ENCODE measurements at regions not wholly inside any gene's neighbourhood (a gene's known extent, or its start where the extent isn't known, plus 50 kb on each side); places are given as distances from the start of the nearest gene placed in this dataset.

DNA sequence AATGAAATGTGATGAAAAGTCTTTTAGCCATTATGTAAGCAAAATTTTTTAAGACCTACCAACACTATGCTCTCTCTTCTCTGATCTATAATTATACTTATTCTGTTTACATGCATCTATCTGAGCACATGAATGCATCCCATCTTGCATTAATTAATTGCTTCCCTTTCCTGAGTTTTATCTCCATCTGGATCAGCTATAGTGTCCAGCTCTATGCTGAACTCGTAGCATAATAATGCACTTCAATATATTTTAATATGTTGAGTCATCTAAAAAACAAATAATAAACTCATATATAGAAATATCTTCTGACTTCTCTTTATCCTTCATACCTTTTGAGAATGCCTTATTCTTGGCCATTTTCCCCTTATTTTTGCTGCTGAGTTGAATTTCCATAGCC lies 1097.8 kb downstream of the TTLL7 start:
- intact Hi-C loops (cut with micrococcal nuclease; ENCODE audit: unreplicated experiment) = no loop called here
- POLR2A ChIA-PET (ENCODE audit: low non-redundant PET) = no interaction called here
- TF ChIP-seq, protein P1, sequence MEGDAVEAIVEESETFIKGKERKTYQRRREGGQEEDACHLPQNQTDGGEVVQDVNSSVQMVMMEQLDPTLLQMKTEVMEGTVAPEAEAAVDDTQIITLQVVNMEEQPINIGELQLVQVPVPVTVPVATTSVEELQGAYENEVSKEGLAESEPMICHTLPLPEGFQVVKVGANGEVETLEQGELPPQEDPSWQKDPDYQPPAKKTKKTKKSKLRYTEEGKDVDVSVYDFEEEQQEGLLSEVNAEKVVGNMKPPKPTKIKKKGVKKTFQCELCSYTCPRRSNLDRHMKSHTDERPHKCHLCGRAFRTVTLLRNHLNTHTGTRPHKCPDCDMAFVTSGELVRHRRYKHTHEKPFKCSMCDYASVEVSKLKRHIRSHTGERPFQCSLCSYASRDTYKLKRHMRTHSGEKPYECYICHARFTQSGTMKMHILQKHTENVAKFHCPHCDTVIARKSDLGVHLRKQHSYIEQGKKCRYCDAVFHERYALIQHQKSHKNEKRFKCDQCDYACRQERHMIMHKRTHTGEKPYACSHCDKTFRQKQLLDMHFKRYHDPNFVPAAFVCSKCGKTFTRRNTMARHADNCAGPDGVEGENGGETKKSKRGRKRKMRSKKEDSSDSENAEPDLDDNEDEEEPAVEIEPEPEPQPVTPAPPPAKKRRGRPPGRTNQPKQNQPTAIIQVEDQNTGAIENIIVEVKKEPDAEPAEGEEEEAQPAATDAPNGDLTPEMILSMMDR (conservative IDR thresholded peaks at IDR 0.05; ENCODE audit: low read depth, low read length) = no peak
- no peak for TF ChIP-seq EZH2 (IDR thresholded peaks at IDR 0.05; ENCODE audit: borderline replicate concordance, low read depth, low read length, poor library complexity, severe bottlenecking)
- Histone ChIP-seq H3K36me3 (ENCODE audit: insufficient read depth, low read length, poor library complexity, severe bottlenecking) (no peaks in the 10 kb centered on the region), H3K27ac (ENCODE audit: low read depth, low read length, poor library complexity, severe bottlenecking) (no peak overlapping the region), H3K4me1 (ENCODE audit: insufficient read depth, low read length, poor library complexity, severe bottlenecking) (no peaks in the 10 kb centered on the region), H3K4me3 (ENCODE audit: low read depth, low read length, poor library complexity, severe bottlenecking) (no peak overlapping the region), H3K27me3 (replicated peaks; ENCODE audit: insufficient read depth, low read depth, low read length, poor library complexity) (peaks cover under 1% of the 10 kb centered on the region), H3K9me3 (ENCODE audit: low read depth, low read length, poor library complexity, severe bottlenecking) (no peaks in the 10 kb centered on the region)
- CTCF ChIA-PET = no interaction called here
- no TSS peak for BruUV-seq (replicated peaks)
- DNase-seq (ENCODE audit: low spot score) = no peak

DNA sequence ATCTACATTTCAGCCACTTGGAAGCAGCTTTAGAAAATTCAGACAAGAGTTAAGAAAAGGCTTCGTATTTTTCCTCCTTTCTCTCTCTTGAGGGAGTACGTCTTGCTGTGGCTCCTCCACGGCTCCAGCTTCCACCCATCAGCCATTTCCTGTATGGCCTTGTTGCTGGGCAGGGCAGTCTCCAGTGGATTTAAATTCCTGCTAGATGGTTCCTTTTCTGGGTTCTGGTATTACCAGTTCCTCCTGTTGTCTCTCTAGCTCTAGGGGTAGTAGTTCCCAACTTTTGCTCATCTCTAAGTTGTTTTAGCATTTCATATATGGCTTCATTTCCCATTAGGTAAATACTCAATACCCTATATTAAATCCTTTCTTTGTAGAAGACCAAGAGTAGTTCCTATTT lies 1098.3 kb downstream of the ADGRL2 start:
- no TSS peak for BruUV-seq (replicated peaks)
- TF ChIP-seq, protein P1 (conservative IDR thresholded peaks at IDR 0.05; ENCODE audit: low read depth, low read length) = no peak
- no peak for TF ChIP-seq EZH2 (IDR thresholded peaks at IDR 0.05; ENCODE audit: borderline replicate concordance, low read depth, low read length, poor library complexity, severe bottlenecking)
- Histone ChIP-seq H3K4me3 (ENCODE audit: low read depth, low read length, poor library complexity, severe bottlenecking) (no peak overlapping the region), H3K27ac (ENCODE audit: low read depth, low read length, poor library complexity, severe bottlenecking) (no peak overlapping the region), H3K27me3 (replicated peaks; ENCODE audit: insufficient read depth, low read depth, low read length, poor library complexity) (peaks cover 3% of the 10 kb centered on the region), H3K36me3 (ENCODE audit: insufficient read depth, low read length, poor library complexity, severe bottlenecking) (no peaks in the 10 kb centered on the region), H3K9me3 (ENCODE audit: low read depth, low read length, poor library complexity, severe bottlenecking) (no peaks in the 10 kb centered on the region), H3K4me1 (ENCODE audit: insufficient read depth, low read length, poor library complexity, severe bottlenecking) (no peaks in the 10 kb centered on the region)
- ChIA-PET POLR2A (ENCODE audit: low non-redundant PET) (no interaction called here), CTCF (no interaction called here)
- intact Hi-C loops (cut with micrococcal nuclease; ENCODE audit: unreplicated experiment) = no loop called here
- DNase-seq (ENCODE audit: low spot score) = no peak

DNA sequence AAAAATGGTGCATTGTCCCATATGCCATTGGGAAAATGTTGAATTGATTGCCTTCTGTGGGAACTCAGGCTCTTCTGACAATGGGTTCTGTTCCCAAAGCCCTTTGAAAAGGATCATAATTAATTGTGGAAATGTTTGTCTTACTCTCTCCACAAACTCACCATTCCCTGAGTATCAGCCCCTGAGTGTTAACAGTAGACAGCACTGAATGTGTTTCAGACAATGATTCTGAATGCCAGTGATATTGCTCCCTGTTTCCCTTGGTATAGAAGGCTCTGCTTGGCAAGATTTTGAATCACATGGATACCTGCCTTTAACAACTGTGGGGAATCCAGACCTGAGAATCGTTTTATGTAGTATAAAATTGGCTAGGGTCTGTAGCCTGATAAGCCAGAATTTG lies 1096.8 kb downstream of the ADGRL2 start:
- Histone ChIP-seq H3K27me3 (replicated peaks; ENCODE audit: insufficient read depth, low read depth, low read length, poor library complexity) (peaks cover 3% of the 10 kb centered on the region), H3K27ac (ENCODE audit: low read depth, low read length, poor library complexity, severe bottlenecking) (no peak overlapping the region), H3K4me3 (ENCODE audit: low read depth, low read length, poor library complexity, severe bottlenecking) (no peak overlapping the region), H3K4me1 (ENCODE audit: insufficient read depth, low read length, poor library complexity, severe bottlenecking) (no peaks in the 10 kb centered on the region), H3K36me3 (ENCODE audit: insufficient read depth, low read length, poor library complexity, severe bottlenecking) (no peaks in the 10 kb centered on the region), H3K9me3 (ENCODE audit: low read depth, low read length, poor library complexity, severe bottlenecking) (no peaks in the 10 kb centered on the region)
- no TSS peak for BruUV-seq (replicated peaks)
- intact Hi-C loops (cut with micrococcal nuclease; ENCODE audit: unreplicated experiment) = no loop called here
- no peak for DNase-seq (ENCODE audit: low spot score)
- ChIA-PET CTCF (no interaction called here), POLR2A (ENCODE audit: low non-redundant PET) (no interaction called here)
- TF ChIP-seq EZH2 (IDR thresholded peaks at IDR 0.05; ENCODE audit: borderline replicate concordance, low read depth, low read length, poor library complexity, severe bottlenecking) = no peak
- TF ChIP-seq, protein P1 (conservative IDR thresholded peaks at IDR 0.05; ENCODE audit: low read depth, low read length) = no peak

All from A673 (cell line).